Type B pancreatic cell (in vitro differentiated cells): ENCODE measurements at regions not wholly inside any gene's neighbourhood (a gene's known extent, or its start where the extent isn't known, plus 50 kb on each side); places are given as distances from the start of the nearest gene placed in this dataset.

ENCODE experiments used
- DNase-seq: peaks from one replicate; pipeline ENCODE4 v3.0.0; 2021; ENCODE audit warnings: mixed read lengths; ENCODE audit not compliant: unreplicated experiment; ENCODE audit errors: extremely low spot score
- H3K27ac Mint-ChIP-seq: 2 replicates; pipeline ENCODE4 v1.8.0; 2021; ENCODE audit warnings: mild to moderate bottlenecking, mixed read lengths
- H3K27me3 Mint-ChIP-seq: 2 replicates; pipeline ENCODE4 v1.8.0; 2021; ENCODE audit warnings: mixed read lengths
- H3K36me3 Mint-ChIP-seq: 2 replicates; pipeline ENCODE4 v1.8.0; 2021; ENCODE audit warnings: mixed read lengths
- H3K4me1 Mint-ChIP-seq: one replicate; pipeline ENCODE4 v1.8.0; 2021; ENCODE audit warnings: mixed read lengths; ENCODE audit not compliant: unreplicated experiment
- H3K4me3 Mint-ChIP-seq: 2 replicates; pipeline ENCODE4 v1.8.0; 2021; ENCODE audit warnings: mild to moderate bottlenecking, mixed read lengths
- H3K9me3 Mint-ChIP-seq: 2 replicates; pipeline ENCODE4 v1.8.0; 2021; ENCODE audit warnings: mixed read lengths
- TF ChIP-seq, protein P1 (sequence below): fragments of 200-600 bp; sonication (generic); conservative IDR thresholded peaks from 2 replicates; pipeline ENCODE4 v1.5.0; 2021; ENCODE audit warnings: antibody characterized with exemption, mild to moderate bottlenecking

DNA sequence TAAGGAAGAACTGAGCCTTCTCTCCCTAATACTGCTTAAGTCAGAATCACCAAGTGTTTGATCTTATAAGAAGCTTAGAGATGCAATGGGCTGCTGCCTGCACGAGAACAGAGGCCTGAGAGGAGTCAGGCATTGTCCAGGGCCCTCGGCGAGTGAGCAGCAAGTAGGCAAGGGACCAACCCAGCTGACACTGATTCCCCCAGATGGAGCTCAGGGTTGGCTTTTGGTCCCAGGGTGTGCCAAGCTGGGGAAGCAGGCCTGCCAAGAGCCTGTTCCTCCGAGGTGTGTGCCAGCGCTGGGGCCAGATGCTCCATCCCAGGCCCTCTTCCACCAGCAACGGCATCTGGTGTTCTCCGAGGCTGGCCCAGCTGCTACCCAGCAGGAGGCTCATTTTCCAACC is 222.0 kb upstream of the ZMIZ1 start:
- no peak overlapping the region for H3K27ac Mint-ChIP-seq
- DNase-seq = no peak
- peaks cover 18% of the 10 kb centered on the region for H3K4me1 Mint-ChIP-seq
- H3K27me3 Mint-ChIP-seq = peaks cover 18% of the 10 kb centered on the region
- H3K4me3 Mint-ChIP-seq = no peak overlapping the region
- no peaks in the 10 kb centered on the region for H3K9me3 Mint-ChIP-seq
- no peaks in the 10 kb centered on the region for H3K36me3 Mint-ChIP-seq
- TF ChIP-seq, protein P1, sequence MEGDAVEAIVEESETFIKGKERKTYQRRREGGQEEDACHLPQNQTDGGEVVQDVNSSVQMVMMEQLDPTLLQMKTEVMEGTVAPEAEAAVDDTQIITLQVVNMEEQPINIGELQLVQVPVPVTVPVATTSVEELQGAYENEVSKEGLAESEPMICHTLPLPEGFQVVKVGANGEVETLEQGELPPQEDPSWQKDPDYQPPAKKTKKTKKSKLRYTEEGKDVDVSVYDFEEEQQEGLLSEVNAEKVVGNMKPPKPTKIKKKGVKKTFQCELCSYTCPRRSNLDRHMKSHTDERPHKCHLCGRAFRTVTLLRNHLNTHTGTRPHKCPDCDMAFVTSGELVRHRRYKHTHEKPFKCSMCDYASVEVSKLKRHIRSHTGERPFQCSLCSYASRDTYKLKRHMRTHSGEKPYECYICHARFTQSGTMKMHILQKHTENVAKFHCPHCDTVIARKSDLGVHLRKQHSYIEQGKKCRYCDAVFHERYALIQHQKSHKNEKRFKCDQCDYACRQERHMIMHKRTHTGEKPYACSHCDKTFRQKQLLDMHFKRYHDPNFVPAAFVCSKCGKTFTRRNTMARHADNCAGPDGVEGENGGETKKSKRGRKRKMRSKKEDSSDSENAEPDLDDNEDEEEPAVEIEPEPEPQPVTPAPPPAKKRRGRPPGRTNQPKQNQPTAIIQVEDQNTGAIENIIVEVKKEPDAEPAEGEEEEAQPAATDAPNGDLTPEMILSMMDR = no peak

DNA sequence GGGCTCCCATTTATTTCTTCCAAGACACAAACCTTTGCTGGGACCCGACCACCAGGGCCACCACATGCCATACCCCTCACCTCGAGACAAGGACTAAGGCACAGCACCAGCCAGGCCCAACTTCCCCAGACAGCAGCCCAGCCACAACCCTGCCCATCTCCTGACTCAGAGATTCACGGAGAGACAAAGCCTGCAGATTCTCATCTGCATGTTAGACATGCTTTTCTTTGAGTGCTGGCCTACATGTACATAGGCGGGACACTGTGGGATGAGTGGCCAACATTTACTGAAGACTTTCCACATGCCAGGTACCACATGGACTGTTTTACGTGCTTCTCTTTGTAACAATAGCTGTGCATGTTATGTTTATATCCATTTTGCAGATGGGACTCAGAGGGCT is 221.3 kb upstream of the ZMIZ1 start:
- Mint-ChIP-seq H3K4me1 (peaks cover 18% of the 10 kb centered on the region), H3K27me3 (peaks cover 18% of the 10 kb centered on the region), H3K27ac (no peak overlapping the region), H3K36me3 (no peaks in the 10 kb centered on the region), H3K4me3 (no peak overlapping the region), H3K9me3 (no peaks in the 10 kb centered on the region)
- no peak for DNase-seq
- TF ChIP-seq, protein P1 = no peak

DNA sequence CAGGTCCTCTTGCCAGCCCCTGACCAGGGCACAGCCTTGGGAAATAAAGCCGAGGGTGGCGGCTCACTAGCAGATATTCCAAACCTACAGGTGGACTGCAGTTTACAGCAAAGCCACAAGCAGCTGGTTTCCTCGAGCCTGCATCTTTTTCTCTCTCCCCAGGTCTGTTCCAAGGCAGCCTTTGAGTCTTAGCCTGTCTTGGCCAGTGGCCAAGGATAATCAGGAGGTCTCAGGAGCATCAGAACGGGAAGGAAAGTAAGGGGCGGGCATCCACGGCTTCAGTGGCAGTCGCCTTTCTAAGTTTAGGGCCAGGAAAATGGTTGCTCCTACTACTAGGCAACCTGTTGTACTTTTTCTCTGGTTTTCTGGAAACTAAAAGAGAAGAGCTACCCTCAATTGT is 219.7 kb upstream of the ZMIZ1 start:
- DNase-seq = no peak
- H3K4me1 Mint-ChIP-seq = peaks cover 18% of the 10 kb centered on the region

DNA sequence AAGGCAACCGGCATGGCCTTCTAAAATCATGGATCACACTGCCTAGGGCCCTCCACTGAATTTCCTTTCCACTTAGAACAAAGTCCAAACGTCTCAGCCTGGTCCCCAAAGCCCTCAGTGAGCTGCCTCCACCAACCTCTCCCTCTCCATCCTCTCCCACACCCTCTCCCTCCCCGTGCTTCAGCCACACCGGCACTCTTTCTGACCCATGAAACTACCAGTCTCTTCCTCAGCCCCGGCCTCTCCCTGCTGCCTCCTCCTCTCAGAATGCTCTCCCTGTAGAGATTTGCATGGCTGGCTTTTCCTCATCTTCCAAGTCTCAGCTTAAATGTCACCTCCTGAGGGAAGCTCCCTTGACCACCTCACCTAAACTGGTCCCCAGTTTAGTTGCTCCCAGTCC is 219.0 kb upstream of the ZMIZ1 start:
- Mint-ChIP-seq H3K27me3 (peaks cover 14% of the 10 kb centered on the region), H3K4me3 (no peak overlapping the region), H3K27ac (no peak overlapping the region), H3K9me3 (no peaks in the 10 kb centered on the region), H3K36me3 (no peaks in the 10 kb centered on the region), H3K4me1 (peaks cover 18% of the 10 kb centered on the region)
- no peak for DNase-seq
- TF ChIP-seq, protein P1 = no peak

More for the DNA sequence above, 219.7 kb upstream of the ZMIZ1 start:
- Mint-ChIP-seq H3K36me3 (no peaks in the 10 kb centered on the region), H3K27me3 (peaks cover 14% of the 10 kb centered on the region), H3K4me3 (no peak overlapping the region), H3K9me3 (no peaks in the 10 kb centered on the region), H3K27ac (no peak overlapping the region)
- TF ChIP-seq, protein P1 = no peak

DNA sequence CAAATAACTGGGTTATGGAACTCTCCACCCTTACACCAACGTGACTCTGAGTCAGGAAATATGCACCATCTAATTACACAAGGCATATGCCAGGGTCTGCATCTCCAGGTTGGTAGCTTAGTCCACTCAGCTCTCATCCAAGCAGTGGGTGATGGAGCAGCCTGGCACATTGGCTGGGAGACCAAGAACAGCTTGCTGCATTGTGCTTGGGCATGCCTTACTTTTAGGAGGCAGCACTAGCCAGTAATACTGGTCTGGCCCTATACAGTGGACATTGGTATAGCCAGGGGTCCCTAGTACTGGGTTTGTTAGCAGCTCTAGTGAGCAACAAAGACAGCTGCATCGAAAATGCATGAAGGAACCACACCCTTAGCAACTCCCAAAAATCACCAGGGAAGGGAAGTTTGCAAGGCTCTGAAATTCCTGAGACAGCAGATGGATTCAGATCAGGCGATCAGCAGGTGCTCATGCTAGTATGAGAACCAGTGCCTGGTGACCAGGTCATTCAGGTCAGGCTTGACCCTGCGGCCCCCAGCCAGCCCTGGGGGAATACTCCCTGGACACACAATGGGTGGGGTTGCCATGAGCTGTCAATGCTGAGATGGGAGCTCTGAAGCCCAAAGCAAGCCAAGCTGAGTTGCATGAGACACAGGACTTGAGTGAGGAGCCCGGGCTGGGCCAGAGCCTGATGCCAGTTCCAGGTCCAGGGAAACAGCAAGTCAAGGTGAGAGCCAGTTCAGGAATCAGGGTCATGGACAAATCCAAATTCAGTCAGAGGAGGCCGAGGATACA is 217.9 kb upstream of the ZMIZ1 start:
- peaks cover 8% of the 10 kb centered on the region for H3K27me3 Mint-ChIP-seq

More for the DNA sequence above, 217.9 kb upstream of the ZMIZ1 start:
- H3K27ac Mint-ChIP-seq = no peak overlapping the region
- H3K9me3 Mint-ChIP-seq = no peaks in the 10 kb centered on the region
- no peak overlapping the region for H3K4me3 Mint-ChIP-seq
- peaks cover 17% of the 10 kb centered on the region for H3K4me1 Mint-ChIP-seq
- no peaks in the 10 kb centered on the region for H3K36me3 Mint-ChIP-seq
- no peak for DNase-seq
- TF ChIP-seq, protein P1 = no peak
